WTC11 (cell line): ENCODE measurements at regions not wholly inside any gene's neighbourhood (a gene's known extent, or its start where the extent isn't known, plus 50 kb on each side); places are given as distances from the start of the nearest gene placed in this dataset.

ENCODE experiments used
- ATF1 ChIP-seq: sonication (generic); formaldehyde crosslinking; IDR thresholded peaks from 2 replicates; pipeline ENCODE4 v1.8.1; 2023; ENCODE audit warnings: mild to moderate bottlenecking, moderate library complexity, missing genetic modification reagents
- ELF4 ChIP-seq: sonication (generic); formaldehyde crosslinking; IDR thresholded peaks from 2 replicates; pipeline ENCODE4 v1.8.1; 2022; ENCODE audit warnings: low read depth, mild to moderate bottlenecking, moderate library complexity, missing genetic modification reagents
- GABPB1 ChIP-seq: sonication (generic); formaldehyde crosslinking; IDR thresholded peaks from 2 replicates; pipeline ENCODE4 v1.8.1; 2023; ENCODE audit warnings: mild to moderate bottlenecking, missing genetic modification reagents
- SP1 ChIP-seq: sonication (generic); formaldehyde crosslinking; conservative IDR thresholded peaks from 2 replicates; pipeline ENCODE4 v1.8.1; 2022; ENCODE audit warnings: missing genetic modification reagents
- ZNF219 ChIP-seq: sonication (generic); formaldehyde crosslinking; IDR thresholded peaks from 2 replicates; pipeline ENCODE4 v1.8.0; 2023; ENCODE audit warnings: missing genetic modification reagents, mild to moderate bottlenecking, borderline replicate concordance
- TF ChIP-seq, protein P1 (sequence below): fragments of 200-600 bp; IDR thresholded peaks from 2 replicates; pipeline ENCODE4 v1.8.0; 2022; ENCODE audit warnings: antibody characterized with exemption
- TF ChIP-seq, protein P2 (sequence below): sonication (generic); formaldehyde crosslinking; conservative IDR thresholded peaks from 2 replicates; pipeline ENCODE4 v1.8.1; 2022; ENCODE audit warnings: mild to moderate bottlenecking, missing genetic modification reagents
- TF ChIP-seq, protein P3 (sequence below): sonication (generic); formaldehyde crosslinking; IDR thresholded peaks from 2 replicates; pipeline ENCODE4 v1.8.1; 2022; ENCODE audit warnings: mild to moderate bottlenecking, moderate library complexity, missing genetic modification reagents

DNA sequence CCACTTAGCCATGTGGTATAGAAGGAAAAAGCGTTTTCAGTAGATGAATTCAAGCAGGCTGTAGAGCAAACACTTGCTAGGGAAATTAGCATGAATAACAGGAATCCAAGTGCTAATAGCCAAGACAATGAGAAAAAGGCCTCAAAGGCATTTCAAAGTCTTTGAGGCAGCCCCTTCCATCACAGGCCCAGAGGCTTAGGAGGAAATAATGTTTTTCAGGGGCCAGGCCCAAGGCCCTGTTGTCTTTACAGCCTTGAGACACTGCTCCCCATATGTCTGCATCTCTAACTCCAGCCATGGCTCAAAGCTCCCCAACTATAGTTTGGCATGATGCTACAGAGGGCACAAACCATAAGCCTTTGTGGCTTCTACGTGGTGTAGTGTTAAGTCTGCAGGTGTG is 563.5 kb downstream of the TAF11L14 start:
- TF ChIP-seq, protein P1, sequence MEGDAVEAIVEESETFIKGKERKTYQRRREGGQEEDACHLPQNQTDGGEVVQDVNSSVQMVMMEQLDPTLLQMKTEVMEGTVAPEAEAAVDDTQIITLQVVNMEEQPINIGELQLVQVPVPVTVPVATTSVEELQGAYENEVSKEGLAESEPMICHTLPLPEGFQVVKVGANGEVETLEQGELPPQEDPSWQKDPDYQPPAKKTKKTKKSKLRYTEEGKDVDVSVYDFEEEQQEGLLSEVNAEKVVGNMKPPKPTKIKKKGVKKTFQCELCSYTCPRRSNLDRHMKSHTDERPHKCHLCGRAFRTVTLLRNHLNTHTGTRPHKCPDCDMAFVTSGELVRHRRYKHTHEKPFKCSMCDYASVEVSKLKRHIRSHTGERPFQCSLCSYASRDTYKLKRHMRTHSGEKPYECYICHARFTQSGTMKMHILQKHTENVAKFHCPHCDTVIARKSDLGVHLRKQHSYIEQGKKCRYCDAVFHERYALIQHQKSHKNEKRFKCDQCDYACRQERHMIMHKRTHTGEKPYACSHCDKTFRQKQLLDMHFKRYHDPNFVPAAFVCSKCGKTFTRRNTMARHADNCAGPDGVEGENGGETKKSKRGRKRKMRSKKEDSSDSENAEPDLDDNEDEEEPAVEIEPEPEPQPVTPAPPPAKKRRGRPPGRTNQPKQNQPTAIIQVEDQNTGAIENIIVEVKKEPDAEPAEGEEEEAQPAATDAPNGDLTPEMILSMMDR = no peak
- no peak for TF ChIP-seq ZNF219 (CRISPR knock-in tag)
- TF ChIP-seq ATF1 (CRISPR knock-in tag) = no peak
- no peak for TF ChIP-seq SP1
- no peak for TF ChIP-seq GABPB1 (CRISPR knock-in tag)
- no peak for TF ChIP-seq ELF4 (CRISPR knock-in tag)
- TF ChIP-seq, protein P2, sequence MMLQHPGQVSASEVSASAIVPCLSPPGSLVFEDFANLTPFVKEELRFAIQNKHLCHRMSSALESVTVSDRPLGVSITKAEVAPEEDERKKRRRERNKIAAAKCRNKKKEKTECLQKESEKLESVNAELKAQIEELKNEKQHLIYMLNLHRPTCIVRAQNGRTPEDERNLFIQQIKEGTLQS (CRISPR knock-in tag) = no peak
- TF ChIP-seq, protein P3, sequence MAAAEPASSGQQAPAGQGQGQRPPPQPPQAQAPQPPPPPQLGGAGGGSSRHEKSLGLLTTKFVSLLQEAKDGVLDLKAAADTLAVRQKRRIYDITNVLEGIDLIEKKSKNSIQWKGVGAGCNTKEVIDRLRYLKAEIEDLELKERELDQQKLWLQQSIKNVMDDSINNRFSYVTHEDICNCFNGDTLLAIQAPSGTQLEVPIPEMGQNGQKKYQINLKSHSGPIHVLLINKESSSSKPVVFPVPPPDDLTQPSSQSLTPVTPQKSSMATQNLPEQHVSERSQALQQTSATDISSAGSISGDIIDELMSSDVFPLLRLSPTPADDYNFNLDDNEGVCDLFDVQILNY (CRISPR knock-in tag) = no peak
